HCT116 (cell line): ENCODE measurements at regions not wholly inside any gene's neighbourhood (a gene's known extent, or its start where the extent isn't known, plus 50 kb on each side); places are given as distances from the start of the nearest gene placed in this dataset.

Experiments
- ATF3 ChIP-seq: IDR thresholded peaks from 2 replicates; pipeline ENCODE4 v1.6.1; 2012
- EZH2phosphoT487 ChIP-seq: fragments of 200-600 bp; IDR thresholded peaks from 2 replicates; pipeline ENCODE4 v1.6.1; 2018; ENCODE audit warnings: antibody characterized with exemption, borderline replicate concordance
- MAX ChIP-seq: IDR thresholded peaks from 2 replicates; pipeline ENCODE4 v1.6.1; 2012
- TF ChIP-seq, protein P1 (sequence below), 3 experiments: fragments of 200-600 bp in 1 of 3; sonication (generic) in 1 of 3; IDR thresholded peaks in 2 of 3; conservative IDR thresholded peaks in 1 of 3; 2 replicates each; pipeline ENCODE4 v1.5.1; 2012 to 2017; ENCODE audit warnings: low read depth in 2 of 3, low read length in 2 of 3, antibody characterized with exemption in 1 of 3, borderline replicate concordance in 1 of 3, control low read depth in 1 of 3, mild to moderate bottlenecking in 1 of 3, mixed read lengths in 1 of 3, mixed run types in 1 of 3, moderate library complexity in 1 of 3; ENCODE audit not compliant: insufficient read depth in 1 of 3

DNA sequence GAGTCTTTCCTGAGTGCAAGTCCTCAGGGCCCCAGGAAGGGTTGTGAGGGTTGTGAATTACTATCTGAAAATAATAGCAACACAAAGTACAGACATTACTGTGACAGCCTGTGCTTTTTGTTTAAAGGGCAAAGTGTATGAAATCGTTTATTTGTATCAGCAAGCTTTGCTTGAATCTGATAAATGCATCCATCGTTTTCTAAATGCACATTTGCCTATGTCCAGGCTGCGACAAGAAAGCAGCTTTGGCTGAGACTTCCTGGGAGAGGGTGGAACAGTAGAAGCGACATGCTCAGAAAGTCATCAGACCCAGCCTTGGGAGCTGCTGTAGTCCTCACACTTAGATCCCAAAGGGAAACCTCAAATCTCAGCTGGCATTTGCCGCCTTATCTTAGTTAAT lies 524.2 kb upstream of the SALL3 start:
- TF ChIP-seq MAX (no peak), EZH2phosphoT487 (no peak), ATF3 (no peak)
- TF ChIP-seq, protein P1, sequence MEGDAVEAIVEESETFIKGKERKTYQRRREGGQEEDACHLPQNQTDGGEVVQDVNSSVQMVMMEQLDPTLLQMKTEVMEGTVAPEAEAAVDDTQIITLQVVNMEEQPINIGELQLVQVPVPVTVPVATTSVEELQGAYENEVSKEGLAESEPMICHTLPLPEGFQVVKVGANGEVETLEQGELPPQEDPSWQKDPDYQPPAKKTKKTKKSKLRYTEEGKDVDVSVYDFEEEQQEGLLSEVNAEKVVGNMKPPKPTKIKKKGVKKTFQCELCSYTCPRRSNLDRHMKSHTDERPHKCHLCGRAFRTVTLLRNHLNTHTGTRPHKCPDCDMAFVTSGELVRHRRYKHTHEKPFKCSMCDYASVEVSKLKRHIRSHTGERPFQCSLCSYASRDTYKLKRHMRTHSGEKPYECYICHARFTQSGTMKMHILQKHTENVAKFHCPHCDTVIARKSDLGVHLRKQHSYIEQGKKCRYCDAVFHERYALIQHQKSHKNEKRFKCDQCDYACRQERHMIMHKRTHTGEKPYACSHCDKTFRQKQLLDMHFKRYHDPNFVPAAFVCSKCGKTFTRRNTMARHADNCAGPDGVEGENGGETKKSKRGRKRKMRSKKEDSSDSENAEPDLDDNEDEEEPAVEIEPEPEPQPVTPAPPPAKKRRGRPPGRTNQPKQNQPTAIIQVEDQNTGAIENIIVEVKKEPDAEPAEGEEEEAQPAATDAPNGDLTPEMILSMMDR (IDR thresholded peaks at IDR 0.05 in 2 of 3, conservative IDR thresholded peaks at IDR 0.05 in 1 of 3; ENCODE audit: borderline replicate concordance in 1 of 3, insufficient read depth in 1 of 3, low read depth in 2 of 3, low read length in 2 of 3) = no peak
